Hepatocyte (in vitro differentiated cells): ENCODE measurements at regions not wholly inside any gene's neighbourhood (a gene's known extent, or its start where the extent isn't known, plus 50 kb on each side); places are given as distances from the start of the nearest gene placed in this dataset.

ENCODE experiments used
- CTCF ChIP-seq: fragments of 200-600 bp; sonication (generic); IDR thresholded peaks from 2 replicates; pipeline ENCODE4 v1.5.1; 2016; ENCODE audit warnings: antibody characterized with exemption, mild to moderate bottlenecking; ENCODE audit not compliant: poor library complexity
- EZH2 ChIP-seq: fragments of 200-600 bp; sonication (generic); IDR thresholded peaks from 2 replicates; pipeline ENCODE4 v1.6.1; 2016; ENCODE audit warnings: antibody characterized with exemption, mild to moderate bottlenecking, borderline replicate concordance

- no peak for TF ChIP-seq CTCF
- TF ChIP-seq EZH2, result no peak
Measured at GRCh38 chr1:163013826-163014600, 55.1 kb upstream of the RGS4 start.
